ENCODE measurements at regions not wholly inside any gene's neighbourhood (a gene's known extent, or its start where the extent isn't known, plus 50 kb on each side); places are given as distances from the start of the nearest gene placed in this dataset.

DNA sequence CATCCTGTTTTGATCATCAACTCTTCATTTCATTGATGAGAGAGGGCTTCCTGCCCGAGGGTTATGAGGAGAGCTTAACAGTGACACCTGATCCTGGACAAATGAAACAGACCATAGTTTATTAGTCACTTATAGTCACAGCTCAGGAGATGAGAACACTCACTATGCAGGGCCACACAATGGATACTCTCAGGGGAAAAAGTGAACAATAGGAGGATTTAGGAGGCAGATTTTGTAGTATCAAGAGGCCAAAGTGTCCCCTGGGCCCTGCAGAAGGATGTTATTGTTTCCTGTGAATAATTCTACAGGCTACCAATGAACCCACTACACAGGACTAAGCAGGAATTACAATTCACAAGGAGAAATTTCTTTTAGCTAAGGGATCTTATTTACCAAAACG is 772.8 kb upstream of the MAN1A1 start:
- TF ChIP-seq, protein P1, sequence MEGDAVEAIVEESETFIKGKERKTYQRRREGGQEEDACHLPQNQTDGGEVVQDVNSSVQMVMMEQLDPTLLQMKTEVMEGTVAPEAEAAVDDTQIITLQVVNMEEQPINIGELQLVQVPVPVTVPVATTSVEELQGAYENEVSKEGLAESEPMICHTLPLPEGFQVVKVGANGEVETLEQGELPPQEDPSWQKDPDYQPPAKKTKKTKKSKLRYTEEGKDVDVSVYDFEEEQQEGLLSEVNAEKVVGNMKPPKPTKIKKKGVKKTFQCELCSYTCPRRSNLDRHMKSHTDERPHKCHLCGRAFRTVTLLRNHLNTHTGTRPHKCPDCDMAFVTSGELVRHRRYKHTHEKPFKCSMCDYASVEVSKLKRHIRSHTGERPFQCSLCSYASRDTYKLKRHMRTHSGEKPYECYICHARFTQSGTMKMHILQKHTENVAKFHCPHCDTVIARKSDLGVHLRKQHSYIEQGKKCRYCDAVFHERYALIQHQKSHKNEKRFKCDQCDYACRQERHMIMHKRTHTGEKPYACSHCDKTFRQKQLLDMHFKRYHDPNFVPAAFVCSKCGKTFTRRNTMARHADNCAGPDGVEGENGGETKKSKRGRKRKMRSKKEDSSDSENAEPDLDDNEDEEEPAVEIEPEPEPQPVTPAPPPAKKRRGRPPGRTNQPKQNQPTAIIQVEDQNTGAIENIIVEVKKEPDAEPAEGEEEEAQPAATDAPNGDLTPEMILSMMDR (IDR thresholded peaks at IDR 0.05; ENCODE audit: low read depth, low read length): no peak
- no peak for DNase-seq (ENCODE audit: extremely low read depth, low read depth)

DNA sequence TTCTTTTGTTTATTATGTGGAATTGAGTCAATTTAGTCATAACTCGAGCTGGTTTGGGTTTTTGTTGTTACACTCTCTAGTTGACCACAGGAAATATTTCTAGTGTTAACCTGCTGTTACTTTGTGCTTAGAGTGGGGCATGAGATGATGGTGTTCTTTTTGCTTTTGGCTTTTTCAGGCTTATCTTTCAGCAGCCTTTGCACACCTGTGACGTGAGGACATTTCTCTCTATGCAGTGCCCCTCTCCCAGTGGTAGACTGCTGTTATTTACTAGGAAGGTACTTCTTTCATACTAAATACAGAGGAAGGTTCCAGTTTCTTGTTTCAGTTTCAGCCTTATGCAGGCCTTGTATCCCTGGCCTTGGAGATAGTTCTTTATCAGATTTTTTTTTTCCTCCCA is 766.8 kb upstream of the MAN1A1 start:
- TF ChIP-seq, protein P1 (IDR thresholded peaks at IDR 0.05; ENCODE audit: low read depth, low read length): no peak
- no peak for DNase-seq (ENCODE audit: extremely low read depth, low read depth)

DNA sequence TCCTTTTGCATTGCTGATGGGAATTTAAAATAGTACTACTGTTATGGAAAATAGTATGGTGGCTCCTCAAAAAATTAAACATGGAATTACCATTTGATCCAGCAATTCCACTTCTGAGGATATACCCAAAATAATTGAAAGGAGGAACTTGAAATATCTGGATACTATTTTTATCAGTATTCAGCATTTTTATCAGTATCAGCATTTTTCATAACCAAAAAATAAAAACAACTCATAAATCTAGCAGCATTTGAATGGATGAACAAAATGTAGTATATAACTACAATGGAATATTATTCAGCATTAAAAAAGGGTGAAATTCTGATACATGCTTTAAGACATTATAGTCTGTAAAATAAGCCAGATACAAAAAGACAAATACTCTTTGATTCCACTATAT is 763.4 kb upstream of the MAN1A1 start:
- TF ChIP-seq, protein P1 (IDR thresholded peaks at IDR 0.05; ENCODE audit: low read depth, low read length): no peak
- no peak for DNase-seq (ENCODE audit: extremely low read depth, low read depth)

- TF ChIP-seq, protein P1 (IDR thresholded peaks at IDR 0.05; ENCODE audit: low read depth, low read length): no peak
Observed at GRCh38 chr6:120111001-120111400, 761.4 kb upstream of the MAN1A1 start.

GRCh38 chr6:120108061-120108795 is 758.7 kb upstream of the MAN1A1 start:
- TF ChIP-seq, protein P1 (IDR thresholded peaks at IDR 0.05; ENCODE audit: low read depth, low read length): no peak
- no peak for DNase-seq (ENCODE audit: extremely low read depth, low read depth)

More at GRCh38 chr6:120111001-120111400, 761.4 kb upstream of the MAN1A1 start:
- DNase-seq (ENCODE audit: extremely low read depth, low read depth): no peak

DNA sequence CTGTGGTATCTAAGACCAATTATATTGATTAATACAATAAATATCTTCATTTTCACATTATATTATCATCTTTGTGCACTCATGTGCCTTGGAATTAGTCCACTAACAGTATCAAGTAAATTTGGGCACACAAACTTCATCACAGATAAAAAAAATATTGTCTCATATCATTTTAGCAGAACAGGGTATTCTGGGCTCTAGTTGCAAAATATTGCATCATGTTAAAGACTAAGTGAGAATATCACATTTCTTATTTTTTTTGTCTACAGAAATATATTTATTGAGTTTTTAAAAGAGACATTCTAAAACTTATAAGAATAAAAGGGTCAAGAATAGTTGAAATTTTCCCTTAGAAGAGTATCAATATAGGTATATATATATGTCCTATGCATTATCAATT is 754.1 kb upstream of the MAN1A1 start:
- TF ChIP-seq, protein P1 (IDR thresholded peaks at IDR 0.05; ENCODE audit: low read depth, low read length): no peak

GRCh38 chr6:120096696-120097260 is 747.2 kb upstream of the MAN1A1 start:
- DNase-seq (ENCODE audit: extremely low read depth, low read depth): no peak
- TF ChIP-seq, protein P1 (IDR thresholded peaks at IDR 0.05; ENCODE audit: low read depth, low read length): no peak

More for the DNA sequence above, 754.1 kb upstream of the MAN1A1 start:
- no peak for DNase-seq (ENCODE audit: extremely low read depth, low read depth)

Data from AG09319 (cell line).